ENCODE measurements at regions not wholly inside any gene's neighbourhood (a gene's known extent, or its start where the extent isn't known, plus 50 kb on each side); places are given as distances from the start of the nearest gene placed in this dataset.

- DNase-seq (ENCODE audit: extremely low read depth in 1 of 4, low spot score in 3 of 4) (no peak), ATAC-seq (no peak), FAIRE-seq (no peak)
- H3K9me1 ChIP-seq (ENCODE audit: control insufficient read depth, insufficient read depth, low read length): no peaks in the 10 kb centered on the region
- no peaks in the 10 kb centered on the region for H3K9me3 ChIP-seq (replicated peaks; ENCODE audit: control insufficient read depth, insufficient read depth, low read depth, low read length)
- H3K9ac ChIP-seq (ENCODE audit: insufficient read depth in 1 of 2, low read depth in 2 of 2, low read length in 2 of 2): no peak overlapping the region
- intact Hi-C loops (cut with micrococcal nuclease) (no loop called here), in situ Hi-C loops (cut with MboI) (no loop called here)
- H3K79me2 ChIP-seq (ENCODE audit: control insufficient read depth, insufficient read depth, low read length): no peaks in the 10 kb centered on the region
- CTCF ChIA-PET (ENCODE audit: low intra/inter-chr PET ratio): no interaction called here
- H3K36me3 ChIP-seq (ENCODE audit: control insufficient read depth, insufficient read depth, low read length): no peaks in the 10 kb centered on the region
- TF ChIP-seq CTCFL (IDR thresholded peaks at IDR 0.05; ENCODE audit: borderline replicate concordance, insufficient read depth, low read depth, low read length, poor library complexity, severe bottlenecking) (no peak), MAFF (IDR thresholded peaks at IDR 0.05; ENCODE audit: low read length) (peak; percentile 39; the same call in 1 of the 2 replicates), TCF15 (CRISPR knock-in tag; IDR thresholded peaks at IDR 0.05) (no peak), ZNF316 (IDR thresholded peaks at IDR 0.05) (peak; percentile 47; the same call in 1 of the 2 replicates), C11orf30 (IDR thresholded peaks at IDR 0.05; ENCODE audit: low read depth) (peak; percentile 33; the same call in 1 of the 2 replicates), MAFG (tag; conservative IDR thresholded peaks at IDR 0.05) (0 out of 2 replicates have a peak, but pooled peaks have one; percentile 10), RBM15 (IDR thresholded peaks at IDR 0.05; ENCODE audit: insufficient read depth, low read length) (no peak), GATA2 (CRISPR knock-in tag; IDR thresholded peaks at IDR 0.05) (no peak), SMARCE1 (IDR thresholded peaks at IDR 0.05) (no peak), DNMT1 (IDR thresholded peaks at IDR 0.05) (no peak)
- no peaks in the 10 kb centered on the region for H3K4me1 ChIP-seq (replicated peaks in 1 of 2; ENCODE audit: control insufficient read depth in 2 of 2, insufficient read depth in 2 of 2, low read length in 2 of 2)
- no peaks in the 10 kb centered on the region for H3K27me3 ChIP-seq (ENCODE audit: control insufficient read depth in 2 of 2, insufficient read depth in 2 of 2, low read length in 2 of 2)
- H3K27ac ChIP-seq (ENCODE audit: extremely low read depth, low read depth, low read length): no peak overlapping the region
- no peak overlapping the region for H3K4me3 ChIP-seq
- no peak overlapping the region for H2AFZ ChIP-seq (ENCODE audit: low read depth, low read length)
- H4K20me1 ChIP-seq (replicated peaks; ENCODE audit: control insufficient read depth, insufficient read depth, low read length): no peaks in the 10 kb centered on the region
- no TSS peak for BruUV-seq (replicated peaks)
- POLR2A ChIA-PET: no interaction called here
- H3K4me2 ChIP-seq (ENCODE audit: insufficient read depth, low read length): no peak overlapping the region
Observed at GRCh38 chr6:66029391-66029790, 322.4 kb upstream of the EYS start.

Measured in K562 (cell line).